ENCODE measurements at regions not wholly inside any gene's neighbourhood (a gene's known extent, or its start where the extent isn't known, plus 50 kb on each side); places are given as distances from the start of the nearest gene placed in this dataset.
"Not testable (repeated sequence)": the region's sequence is repeated elsewhere in the genome, so short reads cannot be mapped to it uniquely, and the experiment has no call there.

DNA sequence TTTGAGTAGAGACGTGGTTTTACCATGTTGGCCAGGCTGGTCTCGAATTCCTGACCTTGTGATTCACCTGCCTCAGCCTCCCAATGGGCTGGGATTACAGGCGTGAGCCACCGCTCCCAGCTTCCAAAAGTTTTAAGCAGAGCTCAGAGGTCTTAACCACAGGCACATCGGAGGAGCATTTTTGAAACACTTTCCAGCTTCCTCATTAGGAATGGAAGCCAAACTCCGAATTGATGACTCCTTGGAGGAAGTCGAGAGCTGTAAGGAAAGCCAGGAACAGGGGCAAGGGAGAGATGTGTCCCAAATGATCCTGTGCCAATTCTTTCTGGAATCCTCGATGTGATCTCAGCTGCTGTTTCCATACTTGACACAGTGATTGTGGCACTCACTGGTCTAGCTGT lies 56.2 kb upstream of the CCZ1B start:
- H3K4me3 ChIP-seq (ENCODE audit: low read depth, low read length); BruUV-seq (replicated peaks); POLR2A ChIA-PET; H3K4me1 Mint-ChIP-seq (ENCODE audit: low read depth, unreplicated experiment); H3K9me3 Mint-ChIP-seq (ENCODE audit: unreplicated experiment); H3K36me3 ChIP-seq (ENCODE audit: control insufficient read depth, insufficient read depth, low read length); H3K36me3 Mint-ChIP-seq (ENCODE audit: insufficient read depth, unreplicated experiment); H3K4me3 Mint-ChIP-seq (ENCODE audit: unreplicated experiment); H3K9me3 ChIP-seq; H3K4me1 ChIP-seq; CTCF ChIA-PET; DNase-seq; H3K27ac Mint-ChIP-seq (ENCODE audit: unreplicated experiment); intact Hi-C loops (cut with micrococcal nuclease; ENCODE audit: unreplicated experiment); H3K27me3 ChIP-seq (replicated peaks; ENCODE audit: control insufficient read depth, insufficient read depth, low read length): not testable (repeated sequence)
- H3K27me3 Mint-ChIP-seq (ENCODE audit: insufficient read depth, unreplicated experiment): peaks cover 22% of the 10 kb centered on the region

DNA sequence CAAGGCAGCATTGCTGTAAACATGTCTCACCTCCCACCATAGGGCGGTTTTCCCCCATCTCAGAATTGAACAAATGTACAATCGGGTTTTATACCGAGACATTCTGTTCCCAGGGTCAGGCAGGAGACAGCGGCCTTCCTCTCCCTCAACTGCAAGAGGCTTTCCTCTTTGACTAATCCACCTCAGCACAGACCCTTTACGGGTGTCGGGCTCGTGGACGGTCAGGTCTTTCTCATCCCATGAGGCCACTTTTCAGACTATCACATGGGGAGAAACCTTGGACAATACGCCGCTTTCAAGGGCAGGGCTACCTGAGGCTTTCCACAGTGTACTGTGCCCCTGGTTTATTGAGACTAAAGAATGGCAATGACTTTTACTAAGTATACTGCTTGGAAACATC lies 57.7 kb upstream of the CCZ1B start:
- POLR2A ChIA-PET; H3K36me3 Mint-ChIP-seq (ENCODE audit: insufficient read depth, unreplicated experiment); H3K27me3 ChIP-seq (replicated peaks; ENCODE audit: control insufficient read depth, insufficient read depth, low read length); BruUV-seq (replicated peaks); H3K4me1 ChIP-seq; H3K4me3 ChIP-seq (ENCODE audit: low read depth, low read length); H3K36me3 ChIP-seq (ENCODE audit: control insufficient read depth, insufficient read depth, low read length); DNase-seq; H3K9me3 ChIP-seq; H3K4me1 Mint-ChIP-seq (ENCODE audit: low read depth, unreplicated experiment); CTCF ChIA-PET; H3K4me3 Mint-ChIP-seq (ENCODE audit: unreplicated experiment); intact Hi-C loops (cut with micrococcal nuclease; ENCODE audit: unreplicated experiment); H3K27ac Mint-ChIP-seq (ENCODE audit: unreplicated experiment): not testable (repeated sequence)
- Mint-ChIP-seq H3K9me3 (ENCODE audit: unreplicated experiment) (peaks cover 16% of the 10 kb centered on the region), H3K27me3 (ENCODE audit: insufficient read depth, unreplicated experiment) (peaks cover 22% of the 10 kb centered on the region)

DNA sequence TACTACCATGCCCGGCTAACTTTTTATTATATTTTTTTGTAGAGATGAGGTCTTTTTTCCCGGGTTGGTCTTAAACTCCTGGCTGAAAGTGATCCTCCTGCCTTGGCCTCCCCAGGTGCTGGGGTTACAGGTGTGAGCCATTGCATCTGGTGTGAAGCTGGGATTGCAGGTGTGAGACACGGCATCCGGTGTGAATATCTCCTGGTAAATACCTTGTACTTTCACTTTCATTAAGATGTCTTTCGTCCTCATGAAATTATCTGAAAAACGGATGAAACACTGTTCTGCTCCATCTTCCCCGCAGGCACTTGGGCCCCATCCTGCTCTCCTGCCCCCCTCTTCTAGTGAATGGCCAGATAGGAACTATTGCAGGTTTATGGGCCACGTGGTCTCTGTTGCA lies 60.1 kb upstream of the CCZ1B start:
- H3K4me3 ChIP-seq (ENCODE audit: low read depth, low read length): no peak overlapping the region
- no peak overlapping the region for H3K4me3 Mint-ChIP-seq (ENCODE audit: unreplicated experiment)

DNA sequence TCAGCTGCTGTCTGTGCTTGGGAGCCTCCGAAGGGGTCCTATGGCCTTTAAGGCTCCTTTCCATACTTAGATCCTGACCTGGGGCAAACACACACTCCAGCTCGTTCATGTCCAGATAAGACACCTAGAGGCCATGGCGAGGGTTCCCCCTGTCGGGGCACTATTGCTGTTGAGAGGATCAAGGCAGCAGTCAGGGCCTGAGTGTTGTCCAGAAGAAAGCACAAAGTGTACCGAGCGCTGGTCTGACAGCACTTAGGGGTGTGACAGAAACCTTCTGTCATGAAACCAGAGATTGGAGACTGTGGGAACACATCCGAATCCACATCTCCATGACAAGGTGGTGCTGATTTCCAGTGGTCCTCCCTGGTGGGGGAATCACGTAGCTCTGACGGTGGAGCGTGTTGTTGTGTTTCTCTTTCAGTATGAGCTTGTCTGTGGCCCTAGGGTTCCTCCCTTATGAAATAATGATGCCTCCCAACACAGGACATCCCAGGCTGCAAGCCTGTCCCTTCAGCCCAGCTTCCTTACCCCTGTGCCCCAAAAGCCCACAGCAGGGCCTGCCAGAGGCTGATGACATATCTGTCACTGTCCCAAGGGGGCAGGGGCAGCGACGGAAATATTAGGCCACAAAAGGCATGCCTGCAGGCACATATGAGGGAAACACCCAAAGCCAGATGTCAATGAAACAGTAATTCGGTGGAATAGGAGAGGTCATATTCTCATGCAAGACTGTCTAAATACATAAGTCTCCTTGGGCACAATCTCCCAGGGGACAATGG lies 62.4 kb upstream of the CCZ1B start:
- not testable (repeated sequence) for H3K4me3 Mint-ChIP-seq (ENCODE audit: unreplicated experiment)

More for the DNA sequence above, 60.1 kb upstream of the CCZ1B start:
- no peaks in the 10 kb centered on the region for H3K36me3 ChIP-seq (ENCODE audit: control insufficient read depth, insufficient read depth, low read length)
- BruUV-seq (replicated peaks): no TSS peak
- peaks cover 12% of the 10 kb centered on the region for H3K27me3 Mint-ChIP-seq (ENCODE audit: insufficient read depth, unreplicated experiment)
- ChIA-PET POLR2A (no interaction called here), CTCF (no interaction called here)
- no peaks in the 10 kb centered on the region for H3K4me1 Mint-ChIP-seq (ENCODE audit: low read depth, unreplicated experiment)
- H3K4me1 ChIP-seq: no peaks in the 10 kb centered on the region
- TF ChIP-seq, protein P1, sequence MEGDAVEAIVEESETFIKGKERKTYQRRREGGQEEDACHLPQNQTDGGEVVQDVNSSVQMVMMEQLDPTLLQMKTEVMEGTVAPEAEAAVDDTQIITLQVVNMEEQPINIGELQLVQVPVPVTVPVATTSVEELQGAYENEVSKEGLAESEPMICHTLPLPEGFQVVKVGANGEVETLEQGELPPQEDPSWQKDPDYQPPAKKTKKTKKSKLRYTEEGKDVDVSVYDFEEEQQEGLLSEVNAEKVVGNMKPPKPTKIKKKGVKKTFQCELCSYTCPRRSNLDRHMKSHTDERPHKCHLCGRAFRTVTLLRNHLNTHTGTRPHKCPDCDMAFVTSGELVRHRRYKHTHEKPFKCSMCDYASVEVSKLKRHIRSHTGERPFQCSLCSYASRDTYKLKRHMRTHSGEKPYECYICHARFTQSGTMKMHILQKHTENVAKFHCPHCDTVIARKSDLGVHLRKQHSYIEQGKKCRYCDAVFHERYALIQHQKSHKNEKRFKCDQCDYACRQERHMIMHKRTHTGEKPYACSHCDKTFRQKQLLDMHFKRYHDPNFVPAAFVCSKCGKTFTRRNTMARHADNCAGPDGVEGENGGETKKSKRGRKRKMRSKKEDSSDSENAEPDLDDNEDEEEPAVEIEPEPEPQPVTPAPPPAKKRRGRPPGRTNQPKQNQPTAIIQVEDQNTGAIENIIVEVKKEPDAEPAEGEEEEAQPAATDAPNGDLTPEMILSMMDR (IDR thresholded peaks at IDR 0.05; ENCODE audit: insufficient read depth in 1 of 2, low read depth in 1 of 2, low read length in 1 of 2, severe bottlenecking in 1 of 2, unreplicated experiment in 1 of 2): no peak
- no peaks in the 10 kb centered on the region for H3K36me3 Mint-ChIP-seq (ENCODE audit: insufficient read depth, unreplicated experiment)
- intact Hi-C loops (cut with micrococcal nuclease; ENCODE audit: unreplicated experiment): no loop called here
- H3K9me3 Mint-ChIP-seq (ENCODE audit: unreplicated experiment): peaks cover 16% of the 10 kb centered on the region
- H3K27me3 ChIP-seq (replicated peaks; ENCODE audit: control insufficient read depth, insufficient read depth, low read length): no peaks in the 10 kb centered on the region
- H3K27ac Mint-ChIP-seq (ENCODE audit: unreplicated experiment): no peak overlapping the region
- DNase-seq: no peak
- no peaks in the 10 kb centered on the region for H3K9me3 ChIP-seq

More for the DNA sequence above, 62.4 kb upstream of the CCZ1B start:
- DNase-seq; CTCF ChIA-PET; H3K27ac Mint-ChIP-seq (ENCODE audit: unreplicated experiment); H3K36me3 ChIP-seq (ENCODE audit: control insufficient read depth, insufficient read depth, low read length); H3K27me3 Mint-ChIP-seq (ENCODE audit: insufficient read depth, unreplicated experiment); H3K4me1 ChIP-seq; H3K9me3 ChIP-seq; H3K4me3 ChIP-seq (ENCODE audit: low read depth, low read length); H3K4me1 Mint-ChIP-seq (ENCODE audit: low read depth, unreplicated experiment); H3K36me3 Mint-ChIP-seq (ENCODE audit: insufficient read depth, unreplicated experiment); POLR2A ChIA-PET; intact Hi-C loops (cut with micrococcal nuclease; ENCODE audit: unreplicated experiment); BruUV-seq (replicated peaks); H3K27me3 ChIP-seq (replicated peaks; ENCODE audit: control insufficient read depth, insufficient read depth, low read length): not testable (repeated sequence)
- peaks cover 16% of the 10 kb centered on the region for H3K9me3 Mint-ChIP-seq (ENCODE audit: unreplicated experiment)
